Lung (tissue), 11 donors: ENCODE measurements at regions not wholly inside any gene's neighbourhood (a gene's known extent, or its start where the extent isn't known, plus 50 kb on each side); places are given as distances from the start of the nearest gene placed in this dataset.
"Not testable (repeated sequence)": the region's sequence is repeated elsewhere in the genome, so short reads cannot be mapped to it uniquely, and the experiment has no call there.

Experiments
- ATAC-seq: fragments of 200-7000 bp; cut with Tn5 transposase; one replicate; pipeline ENCODE4 v1.9.1; 2020; ENCODE audit warnings: moderate number of reproducible peaks; ENCODE audit not compliant: insufficient read depth, low FRiP score
- DNase-seq, 3 donors: peaks; one replicate each; pipeline ENCODE4 v3.0.0-alpha.2; 2013 to 2017
- H3K27ac ChIP-seq, 2 donors: one replicate each; pipeline ENCODE4 v1.5.1; 2013; ENCODE audit warnings: mild to moderate bottlenecking in 2 of 2, moderate library complexity in 2 of 2, control low read depth in 1 of 2, inconsistent platforms in 1 of 2, low read depth in 1 of 2, low read length in 1 of 2
- H3K27me3 ChIP-seq, 3 donors: one replicate each; pipeline ENCODE4 v1.5.1; 2013; ENCODE audit warnings: low read length in 2 of 3; ENCODE audit not compliant: control insufficient read depth in 3 of 3, insufficient read depth in 3 of 3
- H3K36me3 ChIP-seq, 4 donors: one replicate each; pipeline ENCODE4 v1.5.1; 2013; ENCODE audit warnings: low read length in 4 of 4, mild to moderate bottlenecking in 1 of 4, moderate library complexity in 1 of 4; ENCODE audit not compliant: control insufficient read depth in 4 of 4, insufficient read depth in 4 of 4
- H3K4me1 ChIP-seq, 5 donors: one replicate each; pipeline ENCODE4 v1.5.1; 2013; ENCODE audit warnings: low read length in 5 of 5, mild to moderate bottlenecking in 2 of 5, moderate library complexity in 1 of 5; ENCODE audit not compliant: control insufficient read depth in 5 of 5, insufficient read depth in 5 of 5
- H3K4me3 ChIP-seq: one replicate; pipeline ENCODE4 v1.5.1; 2013; ENCODE audit warnings: mild to moderate bottlenecking, control low read depth, moderate library complexity
- H3K9ac ChIP-seq, 2 donors: one replicate each; pipeline ENCODE4 v1.5.1; 2013; ENCODE audit warnings: low read length in 2 of 2, control low read depth in 1 of 2; ENCODE audit not compliant: insufficient read depth in 1 of 2
- H3K9me3 ChIP-seq, 4 donors: one replicate each; pipeline ENCODE4 v1.5.1; 2013; ENCODE audit warnings: low read length in 3 of 4, mild to moderate bottlenecking in 1 of 4, moderate library complexity in 1 of 4; ENCODE audit not compliant: control insufficient read depth in 4 of 4, insufficient read depth in 3 of 4
- CTCF ChIP-seq: IDR thresholded peaks from 2 replicates; pipeline ENCODE4 v1.5.1; 2012; ENCODE audit warnings: mild to moderate bottlenecking; ENCODE audit errors: control extremely low read depth, extremely low read depth
- WGBS, 2 donors: extraction: QIAGEN DNeasy Blood & Tissue Kit; methylation state at CpG; one replicate each; pipeline ENCODE4 v1.1.7; 2013; 5-methylcytosine and 5-hydroxymethylcytosine counted together
- donor health status: control.
- donor health status: control.
- donor health status: Bipolar disorder and iron deficiency.
- donor health status: healthy.
- donor health status: DM: yes; HTN: yes; CAD: no.

- Histone ChIP-seq H3K4me1 (peaks cover 0 to 21% (median 0%) of the 10 kb centered on the region in 5 donors), H3K36me3 (no peaks in the 10 kb centered on the region), H3K9me3 (peaks cover 0 to 10% (median 0%) of the 10 kb centered on the region in 4 donors), H3K27ac (no peak overlapping the region), H3K9ac (no peak overlapping the region), H3K27me3 (no peaks in the 10 kb centered on the region), H3K4me3 (no peak overlapping the region)
- DNase-seq (no peak), ATAC-seq (no peak)
- no peak for TF ChIP-seq CTCF
- 85 to 89% methylated on average over 3 of the region's 3 CpGs for WGBS, 2 donors
These were observed 390.2 kb downstream of the TSHZ3 start for GRCh38 chr19:30959011-30959410.

- DNase-seq = peak; percentile 36 to 72 (median 68)
- H3K27ac ChIP-seq = no peak overlapping the region
- no peaks in the 10 kb centered on the region for H3K36me3 ChIP-seq
- H3K4me1 ChIP-seq = peaks cover 0 to 21% (median 0%) of the 10 kb centered on the region in 5 donors
- 83 to 88% methylated on average over 12 of the region's 12 CpGs for WGBS, 2 donors
- no peak for TF ChIP-seq CTCF
- no peaks in the 10 kb centered on the region for H3K27me3 ChIP-seq
- no peak overlapping the region for H3K9ac ChIP-seq
- peaks cover 0 to 3% (median 0%) of the 10 kb centered on the region in 4 donors for H3K9me3 ChIP-seq
- ATAC-seq = no peak
- no peak overlapping the region for H3K4me3 ChIP-seq
These were observed 393.8 kb downstream of the TSHZ3 start for GRCh38 chr19:30955112-30956104.

- ATAC-seq, DNase-seq, H3K4me3 ChIP-seq, H3K9me3 ChIP-seq, H3K9ac ChIP-seq, H3K27ac ChIP-seq, H3K4me1 ChIP-seq, H3K27me3 ChIP-seq, H3K36me3 ChIP-seq: not testable (repeated sequence)
- WGBS, 2 donors = 89 to 91% methylated on average over 6 of the region's 6 CpGs
These were observed 404.8 kb downstream of the TSHZ3 start for GRCh38 chr19:30944276-30944932.
